ENCODE measurements at regions not wholly inside any gene's neighbourhood (a gene's known extent, or its start where the extent isn't known, plus 50 kb on each side); places are given as distances from the start of the nearest gene placed in this dataset.

DNA sequence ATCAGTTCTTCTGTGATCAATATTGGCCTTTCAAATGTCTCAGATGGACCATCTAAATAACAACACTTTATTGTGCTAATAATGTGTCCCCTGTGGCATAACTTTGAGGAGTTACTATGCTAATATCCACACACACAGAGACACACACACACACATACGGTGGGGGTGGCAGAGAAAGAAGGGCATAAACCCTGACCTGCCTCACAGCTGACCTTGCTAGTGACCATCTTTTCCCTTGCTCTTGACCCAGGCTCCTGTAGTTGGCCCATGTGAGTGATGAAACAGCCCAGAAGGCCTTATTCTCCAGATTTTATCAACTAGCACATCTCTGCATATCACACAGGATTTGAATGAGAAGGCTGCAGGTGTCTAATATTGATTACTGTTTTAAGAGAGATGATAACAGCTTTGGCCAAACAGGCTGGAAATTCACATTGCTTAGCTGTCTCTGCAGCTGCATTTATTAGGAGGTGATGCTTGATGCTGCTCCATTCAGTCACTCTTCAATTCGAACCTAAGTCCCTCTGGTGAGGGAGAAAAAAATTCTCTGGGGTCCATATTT lies 176.4 kb downstream of the ACTR3 start:
- H4K20me1 ChIP-seq (ENCODE audit: insufficient read depth, low read length) = no peaks in the 10 kb centered on the region
- no peaks in the 10 kb centered on the region for H3K4me1 ChIP-seq (ENCODE audit: insufficient read depth, low read length)
- Mint-ChIP-seq H3K4me3 (ENCODE audit: unreplicated experiment) (no peak overlapping the region), H3K9me3 (ENCODE audit: unreplicated experiment) (no peaks in the 10 kb centered on the region), H3K4me1 (ENCODE audit: low read depth, unreplicated experiment) (no peaks in the 10 kb centered on the region), H3K27me3 (ENCODE audit: low read depth, unreplicated experiment) (peaks cover 9% of the 10 kb centered on the region), H3K36me3 (ENCODE audit: low read depth, unreplicated experiment) (no peaks in the 10 kb centered on the region), H3K27ac (ENCODE audit: unreplicated experiment) (no peak overlapping the region)
- H3K79me2 ChIP-seq (ENCODE audit: insufficient read depth, low read length) = no peaks in the 10 kb centered on the region
- no peak overlapping the region for H2AFZ ChIP-seq (ENCODE audit: low read depth, low read length)
- no peak overlapping the region for H3K9ac ChIP-seq (ENCODE audit: low read length)
- no peak for DNase-seq (ENCODE audit: low read depth)
- no peak overlapping the region for H3K4me2 ChIP-seq (ENCODE audit: low read length)
- H3K4me3 ChIP-seq (ENCODE audit: insufficient read depth, low read depth, low read length) = no peak overlapping the region
- no peaks in the 10 kb centered on the region for H3K36me3 ChIP-seq (ENCODE audit: insufficient read depth, low read length)
- TF ChIP-seq, protein P1, sequence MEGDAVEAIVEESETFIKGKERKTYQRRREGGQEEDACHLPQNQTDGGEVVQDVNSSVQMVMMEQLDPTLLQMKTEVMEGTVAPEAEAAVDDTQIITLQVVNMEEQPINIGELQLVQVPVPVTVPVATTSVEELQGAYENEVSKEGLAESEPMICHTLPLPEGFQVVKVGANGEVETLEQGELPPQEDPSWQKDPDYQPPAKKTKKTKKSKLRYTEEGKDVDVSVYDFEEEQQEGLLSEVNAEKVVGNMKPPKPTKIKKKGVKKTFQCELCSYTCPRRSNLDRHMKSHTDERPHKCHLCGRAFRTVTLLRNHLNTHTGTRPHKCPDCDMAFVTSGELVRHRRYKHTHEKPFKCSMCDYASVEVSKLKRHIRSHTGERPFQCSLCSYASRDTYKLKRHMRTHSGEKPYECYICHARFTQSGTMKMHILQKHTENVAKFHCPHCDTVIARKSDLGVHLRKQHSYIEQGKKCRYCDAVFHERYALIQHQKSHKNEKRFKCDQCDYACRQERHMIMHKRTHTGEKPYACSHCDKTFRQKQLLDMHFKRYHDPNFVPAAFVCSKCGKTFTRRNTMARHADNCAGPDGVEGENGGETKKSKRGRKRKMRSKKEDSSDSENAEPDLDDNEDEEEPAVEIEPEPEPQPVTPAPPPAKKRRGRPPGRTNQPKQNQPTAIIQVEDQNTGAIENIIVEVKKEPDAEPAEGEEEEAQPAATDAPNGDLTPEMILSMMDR (IDR thresholded peaks at IDR 0.05; ENCODE audit: insufficient read depth, low read depth, low read length) = no peak
- TF ChIP-seq EZH2 (IDR thresholded peaks at IDR 0.05; ENCODE audit: insufficient read depth, low read length) = no peak
- no peak overlapping the region for H3K27ac ChIP-seq (ENCODE audit: low read depth, low read length)
- no peak for FAIRE-seq
- H3K9me3 ChIP-seq (ENCODE audit: insufficient read depth, low read depth, low read length) = no peaks in the 10 kb centered on the region
- no peaks in the 10 kb centered on the region for H3K27me3 ChIP-seq (ENCODE audit: insufficient read depth, low read length)

DNA sequence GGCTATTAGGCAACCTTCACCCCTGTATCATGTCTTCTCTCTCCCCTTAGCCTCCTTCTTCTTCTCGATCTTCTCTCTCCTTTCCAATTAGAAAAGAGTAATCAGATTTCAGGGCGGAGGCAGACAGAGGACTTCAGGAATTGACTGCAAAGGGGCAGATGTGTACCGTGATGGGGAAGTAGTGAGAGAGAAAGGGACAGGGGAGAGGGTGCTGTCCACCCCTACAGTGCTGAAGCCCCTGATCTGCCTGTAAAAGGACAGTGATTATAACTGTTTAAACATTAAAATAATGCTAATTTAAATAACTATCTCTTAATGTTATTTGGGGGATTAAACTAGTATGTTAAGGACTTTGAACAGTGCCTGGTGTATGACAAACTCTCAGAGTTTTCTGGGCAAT lies 178.5 kb downstream of the ACTR3 start:
- Mint-ChIP-seq H3K9me3 (ENCODE audit: unreplicated experiment) (peaks cover 4% of the 10 kb centered on the region), H3K4me3 (ENCODE audit: unreplicated experiment) (no peak overlapping the region), H3K27ac (ENCODE audit: unreplicated experiment) (no peak overlapping the region), H3K36me3 (ENCODE audit: low read depth, unreplicated experiment) (no peaks in the 10 kb centered on the region), H3K27me3 (ENCODE audit: low read depth, unreplicated experiment) (peaks cover 18% of the 10 kb centered on the region), H3K4me1 (ENCODE audit: low read depth, unreplicated experiment) (no peaks in the 10 kb centered on the region)
- H3K4me2 ChIP-seq (ENCODE audit: low read length) = no peak overlapping the region
- no peak for FAIRE-seq
- no peaks in the 10 kb centered on the region for H4K20me1 ChIP-seq (ENCODE audit: insufficient read depth, low read length)
- no peaks in the 10 kb centered on the region for H3K79me2 ChIP-seq (ENCODE audit: insufficient read depth, low read length)
- no peaks in the 10 kb centered on the region for H3K9me3 ChIP-seq (ENCODE audit: insufficient read depth, low read depth, low read length)
- no peak overlapping the region for H3K27ac ChIP-seq (ENCODE audit: low read depth, low read length)
- DNase-seq (ENCODE audit: low read depth) = no peak
- no peak overlapping the region for H2AFZ ChIP-seq (ENCODE audit: low read depth, low read length)
- no peaks in the 10 kb centered on the region for H3K27me3 ChIP-seq (ENCODE audit: insufficient read depth, low read length)
- no peaks in the 10 kb centered on the region for H3K4me1 ChIP-seq (ENCODE audit: insufficient read depth, low read length)
- TF ChIP-seq, protein P1 (IDR thresholded peaks at IDR 0.05; ENCODE audit: insufficient read depth, low read depth, low read length) = no peak
- no peak for TF ChIP-seq EZH2 (IDR thresholded peaks at IDR 0.05; ENCODE audit: insufficient read depth, low read length)
- H3K4me3 ChIP-seq (ENCODE audit: insufficient read depth, low read depth, low read length) = no peak overlapping the region
- no peaks in the 10 kb centered on the region for H3K36me3 ChIP-seq (ENCODE audit: insufficient read depth, low read length)
- H3K9ac ChIP-seq (ENCODE audit: low read length) = no peak overlapping the region

DNA sequence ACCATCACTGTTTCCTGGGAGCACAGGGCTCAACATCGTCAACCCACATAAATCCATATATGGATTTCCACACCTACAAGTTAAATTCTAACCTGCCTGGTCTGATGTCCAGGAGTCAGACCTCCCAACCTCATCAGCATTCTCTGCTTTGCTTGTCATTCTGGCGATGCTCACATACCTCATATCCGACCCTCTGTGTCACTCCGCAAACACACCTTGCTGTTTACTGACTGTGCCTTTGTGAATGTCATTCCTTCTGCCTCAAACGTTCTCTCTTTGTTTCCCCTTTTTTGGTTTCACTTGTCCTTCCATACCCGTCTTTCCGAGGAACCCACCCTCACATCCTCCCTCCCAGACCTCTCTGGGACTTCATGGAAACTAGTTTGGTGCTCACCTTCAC lies 187.1 kb downstream of the ACTR3 start:
- peaks cover 4% of the 10 kb centered on the region for H3K9me3 Mint-ChIP-seq (ENCODE audit: unreplicated experiment)
- no peaks in the 10 kb centered on the region for H3K9me3 ChIP-seq (ENCODE audit: insufficient read depth, low read depth, low read length)
- no peak for TF ChIP-seq EZH2 (IDR thresholded peaks at IDR 0.05; ENCODE audit: insufficient read depth, low read length)
- TF ChIP-seq, protein P1 (IDR thresholded peaks at IDR 0.05; ENCODE audit: insufficient read depth, low read depth, low read length) = no peak
- no peaks in the 10 kb centered on the region for H3K79me2 ChIP-seq (ENCODE audit: insufficient read depth, low read length)
- peaks cover 17% of the 10 kb centered on the region for H3K27me3 Mint-ChIP-seq (ENCODE audit: low read depth, unreplicated experiment)
- no peak for FAIRE-seq
- H3K36me3 ChIP-seq (ENCODE audit: insufficient read depth, low read length) = no peaks in the 10 kb centered on the region
- H3K27ac Mint-ChIP-seq (ENCODE audit: unreplicated experiment) = no peak overlapping the region
- H3K27me3 ChIP-seq (ENCODE audit: insufficient read depth, low read length) = no peaks in the 10 kb centered on the region
- H3K9ac ChIP-seq (ENCODE audit: low read length) = no peak overlapping the region
- H3K4me2 ChIP-seq (ENCODE audit: low read length) = no peak overlapping the region
- H2AFZ ChIP-seq (ENCODE audit: low read depth, low read length) = no peak overlapping the region
- no peaks in the 10 kb centered on the region for H4K20me1 ChIP-seq (ENCODE audit: insufficient read depth, low read length)
- H3K4me3 Mint-ChIP-seq (ENCODE audit: unreplicated experiment) = no peak overlapping the region
- H3K4me1 ChIP-seq (ENCODE audit: insufficient read depth, low read length) = no peaks in the 10 kb centered on the region
- no peak for DNase-seq (ENCODE audit: low read depth)
- H3K4me1 Mint-ChIP-seq (ENCODE audit: low read depth, unreplicated experiment) = no peaks in the 10 kb centered on the region
- no peak overlapping the region for H3K27ac ChIP-seq (ENCODE audit: low read depth, low read length)
- H3K4me3 ChIP-seq (ENCODE audit: insufficient read depth, low read depth, low read length) = no peak overlapping the region
- H3K36me3 Mint-ChIP-seq (ENCODE audit: low read depth, unreplicated experiment) = no peaks in the 10 kb centered on the region
